HepG2 (cell line): ENCODE measurements at regions not wholly inside any gene's neighbourhood (a gene's known extent, or its start where the extent isn't known, plus 50 kb on each side); places are given as distances from the start of the nearest gene placed in this dataset.

Experiments used
- ATF7 ChIP-seq, 2 experiments: fragments of 450-650 bp in 1 of 2; sonication (generic) in 1 of 2; formaldehyde crosslinking in 1 of 2; IDR thresholded peaks; 2 replicates each; pipeline versions ENCODE4 v1.4.0 to v1.6.1; 2016 to 2020; ENCODE audit warnings: antibody characterized with exemption in 1 of 2, mild to moderate bottlenecking in 1 of 2, missing genetic modification reagents in 1 of 2
- BHLHE40 ChIP-seq: IDR thresholded peaks from 2 replicates; pipeline ENCODE4 v1.6.1; 2011; ENCODE audit warnings: low read length, improper control_type of control experiment
- MAZ ChIP-seq, 2 experiments: sonication (generic) in 1 of 2; formaldehyde crosslinking in 1 of 2; IDR thresholded peaks; 2 replicates each; pipeline versions ENCODE4 v1.5.0 to v1.6.1; 2012 to 2020; ENCODE audit warnings: low read depth in 2 of 2, mild to moderate bottlenecking in 2 of 2, borderline replicate concordance in 1 of 2, improper control_type of control experiment in 1 of 2, low read length in 1 of 2, missing genetic modification reagents in 1 of 2, moderate library complexity in 1 of 2
- MEIS2 ChIP-seq: sonication (generic); formaldehyde crosslinking; IDR thresholded peaks from 2 replicates; pipeline ENCODE4 v1.9.0; 2021; ENCODE audit warnings: mild to moderate bottlenecking, missing genetic modification reagents
- NCOA1 ChIP-seq: sonication (generic); formaldehyde crosslinking; IDR thresholded peaks from 2 replicates; pipeline ENCODE4 v1.9.0; 2021; ENCODE audit warnings: missing genetic modification reagents
- NFYC ChIP-seq: IDR thresholded peaks from 2 replicates; pipeline ENCODE4 v1.6.1; 2016; ENCODE audit warnings: missing genetic modification reagents, missing compliant biosample characterization
- PHF8 ChIP-seq: sonication (generic); formaldehyde crosslinking; IDR thresholded peaks from 2 replicates; pipeline ENCODE4 v1.5.0; 2020; ENCODE audit warnings: missing genetic modification reagents
- SRF ChIP-seq: IDR thresholded peaks from 2 replicates; pipeline ENCODE4 v1.6.1; 2011; ENCODE audit warnings: mild to moderate bottlenecking, low read depth, low read length, moderate library complexity
- ZFAT ChIP-seq: sonication (generic); formaldehyde crosslinking; conservative IDR thresholded peaks from 2 replicates; pipeline ENCODE4 v1.8.1; 2023; ENCODE audit warnings: missing genetic modification reagents, inconsistent platforms
- ZNF367 ChIP-seq: sonication (generic); formaldehyde crosslinking; IDR thresholded peaks from 2 replicates; pipeline ENCODE4 v1.4.0; 2020; ENCODE audit warnings: missing genetic modification reagents, borderline replicate concordance
- TF ChIP-seq, protein P1 (sequence below): sonication (generic); formaldehyde crosslinking; IDR thresholded peaks from 2 replicates; pipeline ENCODE4 v1.5.0; 2020; ENCODE audit warnings: mild to moderate bottlenecking, missing genetic modification reagents, moderate library complexity
- TF ChIP-seq, protein P2 (sequence below): sonication (generic); formaldehyde crosslinking; conservative IDR thresholded peaks from 2 replicates; pipeline ENCODE4 v1.4.0; 2020; ENCODE audit warnings: missing genetic modification reagents

DNA sequence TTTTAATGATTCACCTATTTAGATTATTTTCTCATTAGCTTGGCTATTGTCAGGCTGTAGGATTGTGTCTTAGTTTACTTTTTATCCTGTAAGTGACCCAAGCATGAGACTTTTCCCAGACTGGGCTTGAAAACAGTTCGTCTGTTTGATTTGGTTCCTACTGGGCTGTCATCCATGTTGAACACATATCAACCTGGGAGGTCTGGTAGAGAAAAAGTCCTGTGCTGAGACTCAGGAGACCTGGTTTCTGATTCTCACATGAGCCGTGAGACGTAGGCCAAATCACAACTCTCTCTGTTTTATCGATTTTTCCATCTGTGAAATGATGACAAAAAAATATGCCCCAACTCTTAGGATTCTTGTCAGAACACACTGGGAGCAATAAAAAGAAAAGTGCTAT lies 98.8 kb upstream of the GALNT15 start:
- TF ChIP-seq BHLHE40, result no peak
- no peak for TF ChIP-seq PHF8 (CRISPR knock-in tag)
- TF ChIP-seq SRF, result no peak
- no peak for TF ChIP-seq ATF7 (IDR thresholded peaks at IDR 0.05)
- TF ChIP-seq ATF7 (CRISPR knock-in tag; IDR thresholded peaks at IDR 0.05), result no peak
- no peak for TF ChIP-seq MAZ (IDR thresholded peaks at IDR 0.05; ENCODE audit: borderline replicate concordance, low read depth, low read length)
- TF ChIP-seq MAZ (CRISPR knock-in tag; IDR thresholded peaks at IDR 0.05; ENCODE audit: low read depth), result no peak
- no peak for TF ChIP-seq NCOA1
- no peak for TF ChIP-seq NFYC (CRISPR knock-in tag)
- no peak for TF ChIP-seq ZFAT (CRISPR knock-in tag)
- TF ChIP-seq ZNF367, result no peak
- no peak for TF ChIP-seq MEIS2 (CRISPR knock-in tag)
- TF ChIP-seq, protein P1, sequence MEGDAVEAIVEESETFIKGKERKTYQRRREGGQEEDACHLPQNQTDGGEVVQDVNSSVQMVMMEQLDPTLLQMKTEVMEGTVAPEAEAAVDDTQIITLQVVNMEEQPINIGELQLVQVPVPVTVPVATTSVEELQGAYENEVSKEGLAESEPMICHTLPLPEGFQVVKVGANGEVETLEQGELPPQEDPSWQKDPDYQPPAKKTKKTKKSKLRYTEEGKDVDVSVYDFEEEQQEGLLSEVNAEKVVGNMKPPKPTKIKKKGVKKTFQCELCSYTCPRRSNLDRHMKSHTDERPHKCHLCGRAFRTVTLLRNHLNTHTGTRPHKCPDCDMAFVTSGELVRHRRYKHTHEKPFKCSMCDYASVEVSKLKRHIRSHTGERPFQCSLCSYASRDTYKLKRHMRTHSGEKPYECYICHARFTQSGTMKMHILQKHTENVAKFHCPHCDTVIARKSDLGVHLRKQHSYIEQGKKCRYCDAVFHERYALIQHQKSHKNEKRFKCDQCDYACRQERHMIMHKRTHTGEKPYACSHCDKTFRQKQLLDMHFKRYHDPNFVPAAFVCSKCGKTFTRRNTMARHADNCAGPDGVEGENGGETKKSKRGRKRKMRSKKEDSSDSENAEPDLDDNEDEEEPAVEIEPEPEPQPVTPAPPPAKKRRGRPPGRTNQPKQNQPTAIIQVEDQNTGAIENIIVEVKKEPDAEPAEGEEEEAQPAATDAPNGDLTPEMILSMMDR, result no peak
- TF ChIP-seq, protein P2, sequence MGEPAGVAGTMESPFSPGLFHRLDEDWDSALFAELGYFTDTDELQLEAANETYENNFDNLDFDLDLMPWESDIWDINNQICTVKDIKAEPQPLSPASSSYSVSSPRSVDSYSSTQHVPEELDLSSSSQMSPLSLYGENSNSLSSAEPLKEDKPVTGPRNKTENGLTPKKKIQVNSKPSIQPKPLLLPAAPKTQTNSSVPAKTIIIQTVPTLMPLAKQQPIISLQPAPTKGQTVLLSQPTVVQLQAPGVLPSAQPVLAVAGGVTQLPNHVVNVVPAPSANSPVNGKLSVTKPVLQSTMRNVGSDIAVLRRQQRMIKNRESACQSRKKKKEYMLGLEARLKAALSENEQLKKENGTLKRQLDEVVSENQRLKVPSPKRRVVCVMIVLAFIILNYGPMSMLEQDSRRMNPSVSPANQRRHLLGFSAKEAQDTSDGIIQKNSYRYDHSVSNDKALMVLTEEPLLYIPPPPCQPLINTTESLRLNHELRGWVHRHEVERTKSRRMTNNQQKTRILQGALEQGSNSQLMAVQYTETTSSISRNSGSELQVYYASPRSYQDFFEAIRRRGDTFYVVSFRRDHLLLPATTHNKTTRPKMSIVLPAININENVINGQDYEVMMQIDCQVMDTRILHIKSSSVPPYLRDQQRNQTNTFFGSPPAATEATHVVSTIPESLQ, result no peak
